Urinary bladder (tissue), 3 donors: ENCODE measurements at regions not wholly inside any gene's neighbourhood (a gene's known extent, or its start where the extent isn't known, plus 50 kb on each side); places are given as distances from the start of the nearest gene placed in this dataset.
"Not testable (repeated sequence)": the region's sequence is repeated elsewhere in the genome, so short reads cannot be mapped to it uniquely, and the experiment has no call there.

Source experiments
- DNase-seq: peaks from one replicate; pipeline ENCODE4 v3.0.0-alpha.2; 2015; ENCODE audit errors: extremely low spot score
- H3K27ac ChIP-seq: one replicate; pipeline ENCODE4 v1.5.1; 2013; ENCODE audit warnings: low read depth, mild to moderate bottlenecking, moderate library complexity
- H3K36me3 ChIP-seq: one replicate; pipeline ENCODE4 v1.6.1; 2013; ENCODE audit warnings: mild to moderate bottlenecking, moderate library complexity; ENCODE audit not compliant: insufficient read depth
- H3K4me1 ChIP-seq: one replicate; pipeline ENCODE4 v1.6.1; 2013; ENCODE audit warnings: mild to moderate bottlenecking, moderate library complexity; ENCODE audit not compliant: insufficient read depth
- H3K4me3 ChIP-seq: one replicate; pipeline ENCODE4 v1.5.1; 2013; ENCODE audit warnings: low read depth, low read length
- WGBS: extraction: QIAGEN DNeasy Blood & Tissue Kit; methylation state at CpG from one replicate; pipeline ENCODE4 v1.1.7; 2013; 5-methylcytosine and 5-hydroxymethylcytosine counted together
- donor health status: healthy with polysubstance abuse.
- donor health status: healthy.

GRCh38 chr4:131727418-131727817 is 1421.7 kb upstream of the PCDH10 start:
- not testable (repeated sequence) for H3K36me3 ChIP-seq, DNase-seq, H3K4me1 ChIP-seq, H3K27ac ChIP-seq, H3K4me3 ChIP-seq
- 98% methylated on average over 39 of the region's 40 CpGs for WGBS

GRCh38 chr4:131729205-131729604 is 1419.9 kb upstream of the PCDH10 start:
- H3K27ac ChIP-seq: not testable (repeated sequence)
- 99% methylated on average over 30 of the region's 30 CpGs for WGBS

GRCh38 chr4:131729716-131730398 is 1419.2 kb upstream of the PCDH10 start:
- WGBS: 93% methylated on average over 59 of the region's 59 CpGs

More at GRCh38 chr4:131729205-131729604, 1419.9 kb upstream of the PCDH10 start:
- H3K4me1 ChIP-seq, H3K4me3 ChIP-seq, DNase-seq, H3K36me3 ChIP-seq: not testable (repeated sequence)

GRCh38 chr4:131730574-131730973 is 1418.5 kb upstream of the PCDH10 start:
- not testable (repeated sequence) for DNase-seq, H3K4me1 ChIP-seq, H3K4me3 ChIP-seq, H3K36me3 ChIP-seq, H3K27ac ChIP-seq
- 94% methylated on average over 28 of the region's 28 CpGs for WGBS

More at GRCh38 chr4:131729716-131730398, 1419.2 kb upstream of the PCDH10 start:
- H3K36me3 ChIP-seq, H3K4me1 ChIP-seq, H3K27ac ChIP-seq, DNase-seq, H3K4me3 ChIP-seq: not testable (repeated sequence)

- H3K36me3 ChIP-seq, H3K4me3 ChIP-seq, H3K4me1 ChIP-seq, DNase-seq, H3K27ac ChIP-seq: not testable (repeated sequence)
- WGBS: 98% methylated on average over 43 of the region's 47 CpGs
These were observed 1417.0 kb upstream of the PCDH10 start for GRCh38 chr4:131732034-131732630.

GRCh38 chr4:131734321-131734720 is 1414.8 kb upstream of the PCDH10 start:
- H3K4me3 ChIP-seq, DNase-seq, H3K27ac ChIP-seq, H3K4me1 ChIP-seq, H3K36me3 ChIP-seq: not testable (repeated sequence)
- 96% methylated on average over 28 of the region's 31 CpGs for whole genome bisulfite sequencing

GRCh38 chr4:131734851-131735385 is 1414.2 kb upstream of the PCDH10 start:
- 98% methylated on average over 46 of the region's 51 CpGs for WGBS
- not testable (repeated sequence) for DNase-seq, H3K4me1 ChIP-seq

GRCh38 chr4:131738991-131739390 is 1410.1 kb upstream of the PCDH10 start:
- DNase-seq, H3K4me1 ChIP-seq, H3K27ac ChIP-seq, H3K4me3 ChIP-seq, H3K36me3 ChIP-seq: not testable (repeated sequence)
- 96% methylated on average over 22 of the region's 26 CpGs for WGBS

More at GRCh38 chr4:131734851-131735385, 1414.2 kb upstream of the PCDH10 start:
- H3K4me3 ChIP-seq, H3K27ac ChIP-seq, H3K36me3 ChIP-seq: not testable (repeated sequence)

GRCh38 chr4:131741836-131742235 is 1407.3 kb upstream of the PCDH10 start:
- not testable (repeated sequence) for H3K36me3 ChIP-seq, DNase-seq, H3K27ac ChIP-seq, H3K4me1 ChIP-seq, H3K4me3 ChIP-seq
- WGBS: 96% methylated on average over 10 of the region's 27 CpGs

- DNase-seq, H3K4me3 ChIP-seq, H3K4me1 ChIP-seq, H3K27ac ChIP-seq, H3K36me3 ChIP-seq: not testable (repeated sequence)
- WGBS: 97% methylated on average over 38 of the region's 45 CpGs
These were observed 1406.4 kb upstream of the PCDH10 start for GRCh38 chr4:131742536-131743205.

- not testable (repeated sequence) for H3K27ac ChIP-seq, H3K4me3 ChIP-seq, H3K36me3 ChIP-seq, H3K4me1 ChIP-seq, DNase-seq
- 97% methylated on average over 9 of the region's 20 CpGs for WGBS
These were observed 1405.7 kb upstream of the PCDH10 start for GRCh38 chr4:131743348-131743747.

GRCh38 chr4:131747203-131747602 is 1401.9 kb upstream of the PCDH10 start:
- not testable (repeated sequence) for DNase-seq

GRCh38 chr4:131749224-131749623 is 1399.9 kb upstream of the PCDH10 start:
- WGBS: 91% methylated on average over 19 of the region's 31 CpGs
- not testable (repeated sequence) for DNase-seq, H3K36me3 ChIP-seq, H3K4me1 ChIP-seq, H3K27ac ChIP-seq, H3K4me3 ChIP-seq

More at GRCh38 chr4:131747203-131747602, 1401.9 kb upstream of the PCDH10 start:
- not testable (repeated sequence) for H3K36me3 ChIP-seq, H3K27ac ChIP-seq, H3K4me3 ChIP-seq, H3K4me1 ChIP-seq
- WGBS: 97% methylated on average over 15 of the region's 34 CpGs

GRCh38 chr4:131750006-131750405 is 1399.1 kb upstream of the PCDH10 start:
- not testable (repeated sequence) for DNase-seq

More at GRCh38 chr4:131750006-131750405, 1399.1 kb upstream of the PCDH10 start:
- not testable (repeated sequence) for H3K4me1 ChIP-seq, H3K36me3 ChIP-seq, H3K4me3 ChIP-seq, H3K27ac ChIP-seq
- WGBS: 92% methylated on average over 16 of the region's 25 CpGs
